ENCODE measurements at regions not wholly inside any gene's neighbourhood (a gene's known extent, or its start where the extent isn't known, plus 50 kb on each side); places are given as distances from the start of the nearest gene placed in this dataset.

GRCh38 chr16:17846030-17846429 lies 375.3 kb upstream of the XYLT1 start:
- DNase-seq: no peak

- no peak for DNase-seq
Observed at GRCh38 chr16:17845031-17845430, 374.3 kb upstream of the XYLT1 start.

GRCh38 chr16:17843905-17844304 lies 373.1 kb upstream of the XYLT1 start:
- DNase-seq: no peak

- DNase-seq: no peak
Observed at GRCh38 chr16:17839907-17840306, 369.1 kb upstream of the XYLT1 start.

GRCh38 chr16:17839272-17839671 lies 368.5 kb upstream of the XYLT1 start:
- no peak for DNase-seq

GRCh38 chr16:17836868-17837602 lies 366.3 kb upstream of the XYLT1 start:
- DNase-seq: no peak

- no peak for DNase-seq
Observed at GRCh38 chr16:17835118-17835876, 364.5 kb upstream of the XYLT1 start.

- DNase-seq: no peak
Observed at GRCh38 chr16:17832738-17833137, 362.0 kb upstream of the XYLT1 start.

- DNase-seq: no peak
Observed at GRCh38 chr16:17831330-17831729, 360.6 kb upstream of the XYLT1 start.

- no peak for DNase-seq
Observed at GRCh38 chr16:17830651-17831050, 359.9 kb upstream of the XYLT1 start.

- no peak for DNase-seq
Observed at GRCh38 chr16:17829811-17830210, 359.1 kb upstream of the XYLT1 start.

- peak; percentile 20 for DNase-seq
Observed at GRCh38 chr16:17828012-17828411, 357.3 kb upstream of the XYLT1 start.

GRCh38 chr16:17827313-17827712 lies 356.6 kb upstream of the XYLT1 start:
- no peak for DNase-seq

- no peak for DNase-seq
Observed at GRCh38 chr16:17817943-17818342, 347.2 kb upstream of the XYLT1 start.

- no peak for DNase-seq
Observed at GRCh38 chr16:17817260-17817659, 346.5 kb upstream of the XYLT1 start.

GRCh38 chr16:17812771-17813170 lies 342.0 kb upstream of the XYLT1 start:
- no peak for DNase-seq

- DNase-seq: no peak
Observed at GRCh38 chr16:17804857-17805256, 334.1 kb upstream of the XYLT1 start.

- no peak for DNase-seq
Observed at GRCh38 chr16:17803625-17804410, 333.1 kb upstream of the XYLT1 start.

- no peak for DNase-seq
Observed at GRCh38 chr16:17802571-17802970, 331.8 kb upstream of the XYLT1 start.

GRCh38 chr16:17801068-17801467 lies 330.3 kb upstream of the XYLT1 start:
- no peak for DNase-seq

- no peak for DNase-seq
Observed at GRCh38 chr16:17798716-17799115, 328.0 kb upstream of the XYLT1 start.

- DNase-seq: no peak
Observed at GRCh38 chr16:17793354-17793753, 322.6 kb upstream of the XYLT1 start.

GRCh38 chr16:17784073-17784472 lies 313.3 kb upstream of the XYLT1 start:
- DNase-seq: no peak

GRCh38 chr16:17780181-17780580 lies 309.4 kb upstream of the XYLT1 start:
- DNase-seq: no peak
